SK-N-SH treated with all-trans-retinoic acid at 6 μM for 48 hours (cell line): ENCODE measurements at regions not wholly inside any gene's neighbourhood (a gene's known extent, or its start where the extent isn't known, plus 50 kb on each side); places are given as distances from the start of the nearest gene placed in this dataset.

Experiments used
- POU6F1 ChIP-seq: fragments of 250-450 bp; sonication (Bioruptor Pico); IDR thresholded peaks from 2 replicates; pipeline ENCODE4 v1.8.0; 2021; ENCODE audit warnings: low read depth, mild to moderate bottlenecking, moderate library complexity, borderline replicate concordance
- TF ChIP-seq, protein P1 (sequence below): fragments of 250-450 bp; sonication (Bioruptor Pico); IDR thresholded peaks from 2 replicates; pipeline ENCODE4 v1.8.0; 2020; ENCODE audit warnings: mild to moderate bottlenecking, moderate library complexity, borderline replicate concordance

DNA sequence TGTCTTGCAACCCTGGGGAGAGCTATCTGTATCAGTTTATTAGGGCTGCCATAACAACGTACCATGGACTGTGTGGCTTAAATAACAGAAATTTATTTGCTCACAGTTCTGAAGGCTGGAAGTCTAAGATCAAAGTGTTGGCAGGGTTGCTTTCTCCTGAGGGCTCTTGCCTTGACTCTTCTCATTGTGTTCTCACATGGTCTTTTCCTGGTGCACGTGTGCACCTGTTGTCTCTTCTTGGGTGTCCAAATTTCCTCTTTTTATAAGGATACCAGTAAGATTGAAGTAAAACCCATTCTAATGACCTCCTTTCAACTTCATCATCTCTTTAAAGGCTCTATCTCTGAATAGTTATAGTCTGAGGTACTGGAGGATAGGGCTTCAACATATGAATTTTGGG is 72.3 kb upstream of the PDE7B start:
- TF ChIP-seq, protein P1, sequence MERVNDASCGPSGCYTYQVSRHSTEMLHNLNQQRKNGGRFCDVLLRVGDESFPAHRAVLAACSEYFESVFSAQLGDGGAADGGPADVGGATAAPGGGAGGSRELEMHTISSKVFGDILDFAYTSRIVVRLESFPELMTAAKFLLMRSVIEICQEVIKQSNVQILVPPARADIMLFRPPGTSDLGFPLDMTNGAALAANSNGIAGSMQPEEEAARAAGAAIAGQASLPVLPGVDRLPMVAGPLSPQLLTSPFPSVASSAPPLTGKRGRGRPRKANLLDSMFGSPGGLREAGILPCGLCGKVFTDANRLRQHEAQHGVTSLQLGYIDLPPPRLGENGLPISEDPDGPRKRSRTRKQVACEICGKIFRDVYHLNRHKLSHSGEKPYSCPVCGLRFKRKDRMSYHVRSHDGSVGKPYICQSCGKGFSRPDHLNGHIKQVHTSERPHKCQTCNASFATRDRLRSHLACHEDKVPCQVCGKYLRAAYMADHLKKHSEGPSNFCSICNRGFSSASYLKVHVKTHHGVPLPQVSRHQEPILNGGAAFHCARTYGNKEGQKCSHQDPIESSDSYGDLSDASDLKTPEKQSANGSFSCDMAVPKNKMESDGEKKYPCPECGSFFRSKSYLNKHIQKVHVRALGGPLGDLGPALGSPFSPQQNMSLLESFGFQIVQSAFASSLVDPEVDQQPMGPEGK, result no peak
- TF ChIP-seq POU6F1 (CRISPR knock-in tag), result no peak
